ENCODE measurements at regions not wholly inside any gene's neighbourhood (a gene's known extent, or its start where the extent isn't known, plus 50 kb on each side); places are given as distances from the start of the nearest gene placed in this dataset.

DNA sequence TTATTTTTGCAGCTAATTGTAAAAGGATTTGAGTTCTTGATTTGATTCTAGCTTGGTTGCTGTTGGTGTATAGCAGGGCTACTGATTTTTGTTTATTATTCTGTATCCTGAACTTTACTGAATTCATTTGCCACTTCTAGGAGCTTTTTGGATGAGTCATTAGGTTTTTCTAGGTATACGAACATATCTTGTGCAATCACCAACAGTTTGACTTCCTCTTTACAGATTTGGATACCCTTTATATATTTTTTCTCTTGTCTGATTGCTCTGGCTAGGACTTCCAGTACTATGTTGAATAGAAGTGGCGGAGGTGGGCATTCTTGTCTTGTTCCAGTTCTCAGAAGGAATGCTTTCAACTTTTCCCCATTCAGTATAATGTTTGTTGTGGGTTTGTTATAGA is 210.8 kb downstream of the FGF10 start:
- Histone ChIP-seq H3K36me3 (ENCODE audit: low read depth) (no peaks in the 10 kb centered on the region), H3K4me2 (no peak overlapping the region), H3K4me3 (no peak overlapping the region), H3K27me3 (ENCODE audit: insufficient read depth, low read depth) (no peaks in the 10 kb centered on the region), H3K9me3 (ENCODE audit: insufficient read depth, low read depth) (no peaks in the 10 kb centered on the region), H3F3A (ENCODE audit: insufficient read depth, low read depth) (no peaks in the 10 kb centered on the region), H3K4me1 (replicated peaks; ENCODE audit: insufficient read depth) (no peaks in the 10 kb centered on the region), H2AFZ (no peak overlapping the region), H4K20me1 (ENCODE audit: insufficient read depth) (no peaks in the 10 kb centered on the region), H3K27ac (no peak overlapping the region), H3K9me2 (ENCODE audit: insufficient read depth) (no peaks in the 10 kb centered on the region; the same call in 1 of the 2 replicates), H3K79me2 (ENCODE audit: low read depth) (no peaks in the 10 kb centered on the region)
- no TSS peak for BruUV-seq (replicated peaks)
- DNase-seq = no peak
- TF ChIP-seq, protein P1, sequence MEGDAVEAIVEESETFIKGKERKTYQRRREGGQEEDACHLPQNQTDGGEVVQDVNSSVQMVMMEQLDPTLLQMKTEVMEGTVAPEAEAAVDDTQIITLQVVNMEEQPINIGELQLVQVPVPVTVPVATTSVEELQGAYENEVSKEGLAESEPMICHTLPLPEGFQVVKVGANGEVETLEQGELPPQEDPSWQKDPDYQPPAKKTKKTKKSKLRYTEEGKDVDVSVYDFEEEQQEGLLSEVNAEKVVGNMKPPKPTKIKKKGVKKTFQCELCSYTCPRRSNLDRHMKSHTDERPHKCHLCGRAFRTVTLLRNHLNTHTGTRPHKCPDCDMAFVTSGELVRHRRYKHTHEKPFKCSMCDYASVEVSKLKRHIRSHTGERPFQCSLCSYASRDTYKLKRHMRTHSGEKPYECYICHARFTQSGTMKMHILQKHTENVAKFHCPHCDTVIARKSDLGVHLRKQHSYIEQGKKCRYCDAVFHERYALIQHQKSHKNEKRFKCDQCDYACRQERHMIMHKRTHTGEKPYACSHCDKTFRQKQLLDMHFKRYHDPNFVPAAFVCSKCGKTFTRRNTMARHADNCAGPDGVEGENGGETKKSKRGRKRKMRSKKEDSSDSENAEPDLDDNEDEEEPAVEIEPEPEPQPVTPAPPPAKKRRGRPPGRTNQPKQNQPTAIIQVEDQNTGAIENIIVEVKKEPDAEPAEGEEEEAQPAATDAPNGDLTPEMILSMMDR (conservative IDR thresholded peaks at IDR 0.05) = no peak
- TF ChIP-seq EZH2 (IDR thresholded peaks at IDR 0.05; ENCODE audit: low read depth) = no peak
- ChIA-PET CTCF (no interaction called here), POLR2A (ENCODE audit: unreplicated experiment) (no interaction called here)
- intact Hi-C loops (cut with micrococcal nuclease; ENCODE audit: unreplicated experiment) = no loop called here

DNA sequence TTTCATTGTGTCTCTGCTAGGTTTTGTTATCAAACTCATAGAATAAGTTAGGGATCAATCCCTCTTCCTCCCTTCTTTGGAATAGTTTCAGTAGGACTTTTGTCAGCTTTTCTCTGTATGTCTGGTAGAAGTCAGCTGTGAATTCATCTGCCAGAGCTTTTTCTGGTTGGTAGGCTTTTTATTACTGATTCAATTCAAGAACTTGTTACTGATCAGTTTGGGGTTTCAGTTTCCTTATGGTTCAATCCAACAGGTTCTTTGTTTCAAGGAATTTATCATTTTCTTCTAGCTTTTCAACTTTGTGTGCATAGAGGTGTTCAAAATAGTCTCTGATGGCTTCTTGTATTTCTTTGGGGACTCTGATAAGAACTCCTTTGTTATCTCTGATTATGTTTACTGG is 221.7 kb downstream of the FGF10 start:
- intact Hi-C loops (cut with micrococcal nuclease; ENCODE audit: unreplicated experiment) = no loop called here
- no peak for DNase-seq
- H3K4me2 ChIP-seq = no peak overlapping the region
- CTCF ChIA-PET = no interaction called here
- POLR2A ChIA-PET (ENCODE audit: unreplicated experiment) = no interaction called here
- no TSS peak for BruUV-seq (replicated peaks)
- H3K9me2 ChIP-seq (ENCODE audit: insufficient read depth) = no peaks in the 10 kb centered on the region
- H3K4me1 ChIP-seq (replicated peaks; ENCODE audit: insufficient read depth) = no peaks in the 10 kb centered on the region
- H4K20me1 ChIP-seq (ENCODE audit: insufficient read depth) = no peaks in the 10 kb centered on the region
- H3F3A ChIP-seq (ENCODE audit: insufficient read depth, low read depth) = no peaks in the 10 kb centered on the region
- H2AFZ ChIP-seq = no peak overlapping the region
- no peak overlapping the region for H3K4me3 ChIP-seq
- H3K9me3 ChIP-seq (ENCODE audit: insufficient read depth, low read depth) = no peaks in the 10 kb centered on the region
- no peak for TF ChIP-seq EZH2 (IDR thresholded peaks at IDR 0.05; ENCODE audit: low read depth)
- TF ChIP-seq, protein P1 (conservative IDR thresholded peaks at IDR 0.05) = no peak
- no peaks in the 10 kb centered on the region for H3K79me2 ChIP-seq (ENCODE audit: low read depth)
- no peaks in the 10 kb centered on the region for H3K27me3 ChIP-seq (ENCODE audit: insufficient read depth, low read depth)
- no peak overlapping the region for H3K27ac ChIP-seq
- no peaks in the 10 kb centered on the region for H3K36me3 ChIP-seq (ENCODE audit: low read depth)

GRCh38 chr5:44160369-44160768 is 228.9 kb downstream of the FGF10 start:
- H3F3A ChIP-seq (ENCODE audit: insufficient read depth, low read depth) = no peaks in the 10 kb centered on the region
- no peak for DNase-seq
- H3K4me3 ChIP-seq = no peak overlapping the region
- TF ChIP-seq, protein P1 (conservative IDR thresholded peaks at IDR 0.05) = no peak
- no peak for TF ChIP-seq EZH2 (IDR thresholded peaks at IDR 0.05; ENCODE audit: low read depth)
- H3K27me3 ChIP-seq (ENCODE audit: insufficient read depth, low read depth) = no peaks in the 10 kb centered on the region
- no peak overlapping the region for H3K4me2 ChIP-seq
- H3K79me2 ChIP-seq (ENCODE audit: low read depth) = no peaks in the 10 kb centered on the region
- no peaks in the 10 kb centered on the region for H3K9me2 ChIP-seq (ENCODE audit: insufficient read depth)
- CTCF ChIA-PET = no interaction called here
- H2AFZ ChIP-seq = no peak overlapping the region
- no TSS peak for BruUV-seq (replicated peaks)
- no peaks in the 10 kb centered on the region for H3K36me3 ChIP-seq (ENCODE audit: low read depth)
- no peaks in the 10 kb centered on the region for H3K4me1 ChIP-seq (replicated peaks; ENCODE audit: insufficient read depth)
- no peak overlapping the region for H3K27ac ChIP-seq
- POLR2A ChIA-PET (ENCODE audit: unreplicated experiment) = no interaction called here
- H3K9me3 ChIP-seq (ENCODE audit: insufficient read depth, low read depth) = no peaks in the 10 kb centered on the region
- intact Hi-C loops (cut with micrococcal nuclease; ENCODE audit: unreplicated experiment) = no loop called here
- no peaks in the 10 kb centered on the region for H4K20me1 ChIP-seq (ENCODE audit: insufficient read depth)

Data from PC-9 (cell line).